B cell (primary cell): ENCODE measurements at regions not wholly inside any gene's neighbourhood (a gene's known extent, or its start where the extent isn't known, plus 50 kb on each side); places are given as distances from the start of the nearest gene placed in this dataset.

Experiments
- ATAC-seq: fragments of 200-7000 bp; cut with Tn5 transposase; one replicate; pipeline ENCODE4 v1.10.0; 2021; ENCODE audit warnings: low read depth, mild to moderate bottlenecking, moderate number of reproducible peaks, moderate library complexity
- CTCF ChIA-PET: fragments of 350-600 bp; sonication (Branson Sonifier 250); formaldehyde crosslinking; loops from one replicate; lab custom pipeline; 2021; ENCODE audit warnings: antibody characterized with exemption, inconsistent platforms; lab: Charles Lee
- POLR2A ChIA-PET: fragments of 350-600 bp; sonication (Branson Sonifier 250); formaldehyde crosslinking; loops from one replicate; lab custom pipeline; 2021; ENCODE audit warnings: antibody characterized with exemption; lab: Charles Lee
- DNase-seq: peaks from one replicate; pipeline ENCODE4 v3.0.0; 2013
- H2AFZ ChIP-seq: 2 replicates; pipeline ENCODE4 v1.6.1; 2012; ENCODE audit warnings: mild to moderate bottlenecking, low read depth, low read length; ENCODE audit not compliant: insufficient read depth, poor library complexity, severe bottlenecking
- H3K27ac ChIP-seq, 2 donors: 1 replicate in 1 of 2; 2 replicates in 1 of 2; pipeline ENCODE4 v1.5.1; 2012 to 2013; ENCODE audit warnings: low read length in 2 of 2, mild to moderate bottlenecking in 2 of 2, moderate library complexity in 1 of 2
- H3K27me3 ChIP-seq, 4 experiments: fragments of 200-600 bp in 1 of 4; sonication (generic) in 1 of 4; replicated peaks in 1 of 4; 1 replicate in 2 of 4; 2 replicates in 2 of 4; pipeline versions ENCODE4 v1.6.1 to v1.7.0; 2013 to 2016; ENCODE audit warnings: low read length in 3 of 4, mild to moderate bottlenecking in 2 of 4, mixed read lengths in 1 of 4, moderate library complexity in 1 of 4; ENCODE audit not compliant: insufficient read depth in 4 of 4, control insufficient read depth in 3 of 4; ENCODE audit errors: control extremely low read depth in 1 of 4
- H3K36me3 ChIP-seq, 2 experiments: replicated peaks in 1 of 2; 1 replicate in 1 of 2; 2 replicates in 1 of 2; pipeline versions ENCODE4 v1.6.1 to v1.7.1; 2013; ENCODE audit warnings: low read length in 1 of 2; ENCODE audit not compliant: insufficient read depth in 2 of 2, control insufficient read depth in 1 of 2; ENCODE audit errors: control extremely low read depth in 1 of 2, extremely low read depth in 1 of 2
- H3K4me1 ChIP-seq, 2 donors: fragments of 200-600 bp in 1 of 2; sonication (generic) in 1 of 2; 1 replicate in 1 of 2; 2 replicates in 1 of 2; pipeline versions ENCODE4 v1.5.1 to v1.6.1; 2013 to 2017; ENCODE audit warnings: low read length in 2 of 2; ENCODE audit not compliant: control insufficient read depth in 2 of 2, insufficient read depth in 2 of 2
- H3K4me2 ChIP-seq: replicated peaks from 2 replicates; pipeline ENCODE3; 2012; ENCODE audit warnings: mild to moderate bottlenecking, low read depth, low read length; ENCODE audit not compliant: poor library complexity, severe bottlenecking
- H3K4me3 ChIP-seq, 5 experiments: fragments of 200-600 bp in 1 of 5; sonication (generic) in 1 of 5; 1 replicate in 3 of 5; 2 replicates in 2 of 5; pipeline versions ENCODE4 v1.5.1 to v1.7.0; 2011 to 2016; ENCODE audit warnings: low read length in 4 of 5, mild to moderate bottlenecking in 4 of 5, low read depth in 2 of 5, control low read depth in 1 of 5, moderate library complexity in 1 of 5; ENCODE audit not compliant: insufficient read depth in 1 of 5; ENCODE audit errors: control extremely low read depth in 1 of 5, extremely low read depth in 1 of 5
- H3K79me2 ChIP-seq: fragments of 200-600 bp; sonication (generic); one replicate; pipeline ENCODE4 v1.6.0; 2016; ENCODE audit warnings: low read length; ENCODE audit not compliant: control insufficient read depth, insufficient read depth
- H3K9ac ChIP-seq: fragments of 200-600 bp; sonication (generic); 2 replicates; pipeline ENCODE4 v1.6.1; 2017; ENCODE audit warnings: mild to moderate bottlenecking, low read length, moderate library complexity
- H3K9me3 ChIP-seq, 3 donors: one replicate each; pipeline versions ENCODE4 v1.6.1 to v1.7.1; 2013; ENCODE audit warnings: low read length in 2 of 3; ENCODE audit not compliant: control insufficient read depth in 2 of 3, insufficient read depth in 1 of 3; ENCODE audit errors: control extremely low read depth in 1 of 3
- H4K20me1 ChIP-seq: 2 replicates; pipeline ENCODE4 v1.6.0; 2012; ENCODE audit warnings: mild to moderate bottlenecking, low read length; ENCODE audit not compliant: insufficient read depth, control insufficient read depth, poor library complexity, severe bottlenecking
- H3K27ac Mint-ChIP-seq: one replicate; pipeline ENCODE4 v1.8.0; 2021; ENCODE audit warnings: mixed read lengths
- H3K27me3 Mint-ChIP-seq: one replicate; pipeline ENCODE4 v1.8.0; 2021; ENCODE audit warnings: mixed read lengths
- H3K4me1 Mint-ChIP-seq: one replicate; pipeline ENCODE4 v1.8.0; 2021; ENCODE audit warnings: mixed read lengths
- H3K4me3 Mint-ChIP-seq: one replicate; pipeline ENCODE4 v1.8.0; 2021; ENCODE audit warnings: mixed read lengths
- H3K9me3 Mint-ChIP-seq: one replicate; pipeline ENCODE4 v1.8.0; 2022; ENCODE audit warnings: mixed read lengths; ENCODE audit not compliant: insufficient read depth
- EZH2 ChIP-seq: IDR thresholded peaks from 2 replicates; pipeline ENCODE4 v1.6.1; 2012; ENCODE audit warnings: borderline replicate concordance, low read depth, mild to moderate bottlenecking, moderate library complexity, low read length; ENCODE audit not compliant: insufficient read depth, poor library complexity, severe bottlenecking
- WGBS: methylation state at CpG from one replicate; pipeline ENCODE4 v1.1.5; 2013; ENCODE audit warnings: missing lambda C conversion rate; ENCODE audit not compliant: insufficient coverage; 5-methylcytosine and 5-hydroxymethylcytosine counted together
- intact Hi-C: fragments of 100-400 bp; cut with micrococcal nuclease; formaldehyde crosslinking; loops from one replicate; pipeline ENCODE4 v1.10.0; 2022
- TF ChIP-seq, protein P1 (sequence below): fragments of 200-600 bp; IDR thresholded peaks from one replicate; pipeline ENCODE4 v1.8.0; 2022; ENCODE audit warnings: antibody characterized with exemption, mild to moderate bottlenecking

DNA sequence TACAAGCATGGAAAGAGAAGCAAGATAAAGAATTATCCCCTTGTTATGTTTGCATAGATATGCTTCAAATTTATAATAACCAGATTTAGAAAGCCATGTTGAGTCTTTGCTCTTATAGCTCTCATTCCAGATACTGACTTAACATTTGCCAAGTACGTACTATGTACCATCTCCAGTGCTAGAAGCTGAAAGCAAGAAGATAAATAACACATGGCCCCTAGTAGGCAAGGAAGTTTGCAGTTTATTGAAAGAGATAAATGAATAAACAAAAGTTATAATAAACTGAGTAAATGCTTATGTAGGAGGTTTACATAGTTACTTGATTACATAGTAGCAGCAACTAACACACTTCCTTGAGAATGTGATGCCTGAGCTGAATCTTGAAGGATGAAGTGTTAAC is 628.4 kb downstream of the HINT1 start:
- DNase-seq (no peak), ATAC-seq (no peak)
- intact Hi-C loops = no loop called here
- Mint-ChIP-seq H3K27me3 (no peaks in the 10 kb centered on the region), H3K27ac (no peak overlapping the region), H3K9me3 (no peaks in the 10 kb centered on the region), H3K4me3 (no peak overlapping the region), H3K4me1 (no peaks in the 10 kb centered on the region)
- no peaks in the 10 kb centered on the region for H3K27me3 ChIP-seq
- H3K4me2 ChIP-seq = no peak overlapping the region
- POLR2A ChIA-PET = no interaction called here
- no peaks in the 10 kb centered on the region for H3K4me1 ChIP-seq
- WGBS = 100% methylated on average over 1 of the region's 1 CpG
- CTCF ChIA-PET = interaction anchor here (0.6 kb wide), 1 partner anchor 578 kb away, joined by 3 read pairs; no protein-coding TSS in a partner anchor
- no peaks in the 10 kb centered on the region for H3K9me3 ChIP-seq
- H3K79me2 ChIP-seq = no peaks in the 10 kb centered on the region
- TF ChIP-seq EZH2 = no peak
- TF ChIP-seq, protein P1, sequence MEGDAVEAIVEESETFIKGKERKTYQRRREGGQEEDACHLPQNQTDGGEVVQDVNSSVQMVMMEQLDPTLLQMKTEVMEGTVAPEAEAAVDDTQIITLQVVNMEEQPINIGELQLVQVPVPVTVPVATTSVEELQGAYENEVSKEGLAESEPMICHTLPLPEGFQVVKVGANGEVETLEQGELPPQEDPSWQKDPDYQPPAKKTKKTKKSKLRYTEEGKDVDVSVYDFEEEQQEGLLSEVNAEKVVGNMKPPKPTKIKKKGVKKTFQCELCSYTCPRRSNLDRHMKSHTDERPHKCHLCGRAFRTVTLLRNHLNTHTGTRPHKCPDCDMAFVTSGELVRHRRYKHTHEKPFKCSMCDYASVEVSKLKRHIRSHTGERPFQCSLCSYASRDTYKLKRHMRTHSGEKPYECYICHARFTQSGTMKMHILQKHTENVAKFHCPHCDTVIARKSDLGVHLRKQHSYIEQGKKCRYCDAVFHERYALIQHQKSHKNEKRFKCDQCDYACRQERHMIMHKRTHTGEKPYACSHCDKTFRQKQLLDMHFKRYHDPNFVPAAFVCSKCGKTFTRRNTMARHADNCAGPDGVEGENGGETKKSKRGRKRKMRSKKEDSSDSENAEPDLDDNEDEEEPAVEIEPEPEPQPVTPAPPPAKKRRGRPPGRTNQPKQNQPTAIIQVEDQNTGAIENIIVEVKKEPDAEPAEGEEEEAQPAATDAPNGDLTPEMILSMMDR = no peak
- no peak overlapping the region for H3K4me3 ChIP-seq
- H2AFZ ChIP-seq = no peak overlapping the region
- H3K27ac ChIP-seq = no peak overlapping the region
- H3K36me3 ChIP-seq = no peaks in the 10 kb centered on the region
- no peaks in the 10 kb centered on the region for H4K20me1 ChIP-seq
- no peak overlapping the region for H3K9ac ChIP-seq

DNA sequence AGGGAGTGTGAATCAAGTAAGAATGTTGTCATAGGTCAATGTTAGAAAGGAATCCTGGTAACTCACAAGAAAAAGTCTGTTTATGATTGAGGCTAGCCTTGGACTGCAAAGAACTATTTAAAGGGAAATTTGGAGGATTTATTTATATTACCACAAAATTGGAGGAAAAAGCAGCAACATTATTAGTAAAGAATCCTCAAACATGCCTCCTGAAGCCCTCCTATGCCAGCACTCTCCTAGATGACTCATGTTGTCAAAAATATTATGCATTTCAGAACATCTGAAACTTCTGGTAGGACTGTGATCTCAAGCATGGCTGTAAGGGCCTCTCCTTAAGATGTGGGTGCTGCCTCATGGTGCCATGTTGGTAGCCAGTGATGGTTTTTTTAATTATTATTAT is 628.5 kb downstream of the CHSY3 start:
- Histone ChIP-seq H2AFZ (no peak overlapping the region), H3K4me1 (no peaks in the 10 kb centered on the region), H3K36me3 (no peaks in the 10 kb centered on the region), H3K9ac (no peak overlapping the region), H3K4me3 (no peak overlapping the region), H3K79me2 (no peaks in the 10 kb centered on the region), H4K20me1 (no peaks in the 10 kb centered on the region), H3K27me3 (no peaks in the 10 kb centered on the region), H3K27ac (no peak overlapping the region), H3K9me3 (no peaks in the 10 kb centered on the region), H3K4me2 (no peak overlapping the region)
- ATAC-seq (no peak), DNase-seq (no peak)
- Mint-ChIP-seq H3K27ac (no peak overlapping the region), H3K4me3 (no peak overlapping the region), H3K9me3 (no peaks in the 10 kb centered on the region), H3K27me3 (no peaks in the 10 kb centered on the region), H3K4me1 (no peaks in the 10 kb centered on the region)
- TF ChIP-seq, protein P1 = no peak
- TF ChIP-seq EZH2 = no peak
- ChIA-PET POLR2A (no interaction called here), CTCF (no interaction called here)
- intact Hi-C loops = no loop called here
